Left lung (tissue), 4 donors: ENCODE measurements at regions not wholly inside any gene's neighbourhood (a gene's known extent, or its start where the extent isn't known, plus 50 kb on each side); places are given as distances from the start of the nearest gene placed in this dataset.

Experiments
- ATAC-seq: fragments of 200-7000 bp; cut with Tn5 transposase; one replicate; pipeline ENCODE4 v1.9.1; 2020; ENCODE audit warnings: moderate library complexity
- DNase-seq, 4 donors: peaks; one replicate each; pipeline ENCODE4 v3.0.0-alpha.2; 2013 to 2020
- H3K27ac ChIP-seq, 2 donors: fragments of 200-600 bp; sonication (generic) in 1 of 2; one replicate each; pipeline versions ENCODE4 v1.5.0 to v1.8.0; 2020 to 2021
- H3K27me3 ChIP-seq, 2 donors: fragments of 200-600 bp; sonication (generic) in 1 of 2; one replicate each; pipeline versions ENCODE4 v1.5.0 to v1.8.0; 2020 to 2021
- H3K36me3 ChIP-seq, 2 donors: fragments of 200-600 bp; sonication (generic) in 1 of 2; one replicate each; pipeline versions ENCODE4 v1.5.0 to v1.8.0; 2020 to 2021
- H3K4me1 ChIP-seq, 2 donors: fragments of 200-600 bp; one replicate each; pipeline ENCODE4 v1.8.0; 2021
- H3K4me3 ChIP-seq, 2 donors: fragments of 200-600 bp; sonication (generic) in 1 of 2; one replicate each; pipeline versions ENCODE4 v1.5.0 to v1.8.0; 2020 to 2021; ENCODE audit warnings: mild to moderate bottlenecking in 1 of 2
- H3K9me3 ChIP-seq, 2 donors: fragments of 200-600 bp; sonication (generic) in 1 of 2; one replicate each; pipeline versions ENCODE4 v1.5.0 to v1.8.0; 2020 to 2021
- intact Hi-C, 2 donors: fragments of 100-400 bp; cut with DNase I; formaldehyde crosslinking; loops; one replicate each; pipeline versions ENCODE4 v1.11.2 to v1.14.2; 2022
- TF ChIP-seq, protein P1 (sequence below), 2 donors: fragments of 200-600 bp; sonication (generic) in 1 of 2; IDR thresholded peaks; one replicate each; pipeline versions ENCODE4 v1.5.0 to v1.8.0; 2021; ENCODE audit warnings: antibody characterized with exemption in 2 of 2
- donor health status: DM: no; HTN: yes; CAD: no.
- donor health status: DM: no; HTN: no; CAD: no.

DNA sequence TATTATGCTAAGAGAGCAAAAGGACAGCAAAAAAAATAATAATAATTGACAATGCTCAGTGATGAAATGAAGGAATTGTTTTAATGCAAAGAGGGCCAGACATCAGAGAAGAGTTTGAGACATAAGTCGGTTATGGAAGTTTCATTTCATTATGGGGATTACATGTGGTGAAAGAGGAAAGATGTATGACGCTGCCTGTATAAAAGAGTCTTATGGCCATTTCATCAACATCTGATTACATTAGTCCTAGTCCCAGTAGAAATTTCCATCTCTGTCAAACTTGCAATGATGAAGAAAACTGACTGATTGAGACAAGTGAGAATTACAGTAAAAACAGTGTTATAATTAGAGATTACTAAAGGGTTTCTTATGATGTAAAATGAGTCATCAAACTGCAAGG lies 900.6 kb upstream of the CDH9 start:
- intact Hi-C loops: no loop called here
- no peaks in the 10 kb centered on the region for H3K27me3 ChIP-seq
- TF ChIP-seq, protein P1, sequence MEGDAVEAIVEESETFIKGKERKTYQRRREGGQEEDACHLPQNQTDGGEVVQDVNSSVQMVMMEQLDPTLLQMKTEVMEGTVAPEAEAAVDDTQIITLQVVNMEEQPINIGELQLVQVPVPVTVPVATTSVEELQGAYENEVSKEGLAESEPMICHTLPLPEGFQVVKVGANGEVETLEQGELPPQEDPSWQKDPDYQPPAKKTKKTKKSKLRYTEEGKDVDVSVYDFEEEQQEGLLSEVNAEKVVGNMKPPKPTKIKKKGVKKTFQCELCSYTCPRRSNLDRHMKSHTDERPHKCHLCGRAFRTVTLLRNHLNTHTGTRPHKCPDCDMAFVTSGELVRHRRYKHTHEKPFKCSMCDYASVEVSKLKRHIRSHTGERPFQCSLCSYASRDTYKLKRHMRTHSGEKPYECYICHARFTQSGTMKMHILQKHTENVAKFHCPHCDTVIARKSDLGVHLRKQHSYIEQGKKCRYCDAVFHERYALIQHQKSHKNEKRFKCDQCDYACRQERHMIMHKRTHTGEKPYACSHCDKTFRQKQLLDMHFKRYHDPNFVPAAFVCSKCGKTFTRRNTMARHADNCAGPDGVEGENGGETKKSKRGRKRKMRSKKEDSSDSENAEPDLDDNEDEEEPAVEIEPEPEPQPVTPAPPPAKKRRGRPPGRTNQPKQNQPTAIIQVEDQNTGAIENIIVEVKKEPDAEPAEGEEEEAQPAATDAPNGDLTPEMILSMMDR (IDR thresholded peaks at IDR 0.05): no peak
- H3K4me1 ChIP-seq: no peaks in the 10 kb centered on the region
- ATAC-seq: no peak
- no peaks in the 10 kb centered on the region for H3K36me3 ChIP-seq
- no peaks in the 10 kb centered on the region for H3K9me3 ChIP-seq
- DNase-seq: no peak
- H3K27ac ChIP-seq: no peak overlapping the region
- no peak overlapping the region for H3K4me3 ChIP-seq

DNA sequence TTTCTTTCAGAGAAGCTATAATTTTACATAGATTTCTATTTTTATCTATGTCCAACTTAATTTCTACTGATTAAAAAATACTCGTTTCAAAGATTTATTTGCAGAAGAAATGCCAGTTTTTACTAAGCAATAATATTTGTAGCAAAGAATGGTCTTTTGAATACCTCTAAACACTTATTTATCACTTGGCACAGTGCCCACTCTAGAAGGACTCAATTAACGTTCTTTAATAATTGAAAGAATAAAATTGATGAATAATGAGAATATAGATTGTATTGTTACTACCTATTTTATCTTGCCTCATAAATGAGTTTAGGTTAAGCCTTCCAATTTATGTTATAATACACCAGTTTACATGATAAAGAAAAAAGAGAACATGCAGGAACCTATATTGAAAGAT lies 889.7 kb upstream of the CDH9 start:
- Histone ChIP-seq H3K9me3 (no peaks in the 10 kb centered on the region), H3K36me3 (no peaks in the 10 kb centered on the region), H3K27me3 (no peaks in the 10 kb centered on the region), H3K4me3 (no peak overlapping the region), H3K27ac (no peak overlapping the region), H3K4me1 (no peaks in the 10 kb centered on the region)
- intact Hi-C loops: no loop called here
- DNase-seq: no peak
- no peak for ATAC-seq
- TF ChIP-seq, protein P1 (IDR thresholded peaks at IDR 0.05): no peak

DNA sequence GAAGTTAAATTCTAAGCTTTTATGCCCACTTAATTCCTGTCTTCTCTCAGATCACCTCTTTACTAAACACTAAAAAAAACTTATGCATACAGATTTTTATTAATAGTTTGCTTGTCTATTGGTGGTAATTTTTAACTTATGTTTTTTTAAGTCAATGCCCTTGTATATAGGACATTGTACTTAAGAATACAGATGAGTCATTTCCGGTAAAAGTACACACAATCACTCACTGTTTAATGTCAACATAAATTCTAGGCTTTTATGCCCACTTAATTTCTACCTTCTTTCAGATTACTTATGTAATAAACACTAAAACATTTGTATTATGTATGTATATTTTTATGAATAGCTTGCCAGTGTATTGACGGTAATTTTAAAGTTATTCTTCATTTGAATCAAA lies 872.8 kb upstream of the CDH9 start:
- ATAC-seq (no peak), DNase-seq (no peak)
- no peaks in the 10 kb centered on the region for H3K36me3 ChIP-seq
- no peak overlapping the region for H3K4me3 ChIP-seq
- intact Hi-C loops: no loop called here
- H3K27me3 ChIP-seq: no peaks in the 10 kb centered on the region
- H3K4me1 ChIP-seq: no peaks in the 10 kb centered on the region
- H3K9me3 ChIP-seq: peaks cover 0 to 4% of the 10 kb centered on the region in 2 donors
- TF ChIP-seq, protein P1 (IDR thresholded peaks at IDR 0.05): no peak
- no peak overlapping the region for H3K27ac ChIP-seq

DNA sequence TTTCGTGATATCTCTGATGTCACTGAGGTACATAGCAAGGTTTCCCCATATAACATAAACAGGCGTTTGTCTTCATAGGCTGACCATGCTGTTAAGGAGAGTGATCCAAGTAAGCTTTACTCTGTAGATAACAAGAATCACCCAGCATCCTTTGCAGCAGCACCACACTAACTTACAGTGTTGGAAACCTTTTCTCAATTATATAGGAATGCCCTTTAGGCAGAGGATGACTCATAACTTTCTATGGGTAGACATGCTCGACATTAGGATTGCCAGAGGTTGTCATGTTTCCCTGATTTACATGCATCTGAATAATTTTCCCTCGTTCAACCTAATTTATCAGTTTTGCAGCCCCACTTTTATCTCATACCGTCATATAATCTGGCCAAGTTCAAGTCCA lies 870.0 kb upstream of the CDH9 start:
- ATAC-seq (no peak), DNase-seq (no peak)
- H3K27me3 ChIP-seq: no peaks in the 10 kb centered on the region
- no peak overlapping the region for H3K4me3 ChIP-seq
- TF ChIP-seq, protein P1 (IDR thresholded peaks at IDR 0.05): no peak
- H3K9me3 ChIP-seq: peaks cover 0 to 2% of the 10 kb centered on the region in 2 donors
- intact Hi-C loops: no loop called here
- no peaks in the 10 kb centered on the region for H3K36me3 ChIP-seq
- no peak overlapping the region for H3K27ac ChIP-seq
- H3K4me1 ChIP-seq: no peaks in the 10 kb centered on the region

DNA sequence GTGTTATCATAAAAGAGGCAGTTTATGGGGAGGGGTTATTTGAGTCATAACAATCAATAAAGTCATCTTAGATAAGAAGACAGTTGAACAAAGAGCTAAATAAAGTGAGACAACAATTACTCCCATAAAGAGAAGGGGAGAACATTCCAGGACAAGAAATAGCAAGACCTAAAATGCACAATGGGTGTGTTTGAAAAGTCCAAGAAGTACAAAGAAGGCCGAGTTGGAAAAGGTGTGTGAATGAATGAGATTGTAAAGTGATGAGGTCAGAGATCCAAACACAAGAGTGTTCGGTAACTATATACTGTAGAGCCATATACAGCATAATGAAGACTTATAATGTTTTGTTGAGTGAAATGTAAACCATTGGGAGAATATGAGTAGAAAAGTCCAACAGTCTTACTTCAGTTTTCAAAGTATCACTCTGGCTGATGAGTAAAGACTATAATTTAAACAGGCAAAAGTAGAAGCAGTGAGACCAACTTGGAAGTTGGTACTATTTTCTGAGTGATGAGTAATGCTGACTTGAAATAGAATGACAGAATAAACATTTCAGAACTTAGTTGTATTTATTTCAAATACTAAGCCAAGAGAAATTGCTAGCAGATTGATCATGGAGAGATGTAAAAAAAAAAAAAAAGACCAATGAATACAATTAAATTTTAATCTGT lies 868.7 kb upstream of the CDH9 start:
- no peak overlapping the region for H3K27ac ChIP-seq
- peaks cover 0 to 2% of the 10 kb centered on the region in 2 donors for H3K9me3 ChIP-seq
- H3K4me1 ChIP-seq: no peaks in the 10 kb centered on the region
- DNase-seq (no peak), ATAC-seq (no peak)
- no peak overlapping the region for H3K4me3 ChIP-seq
- TF ChIP-seq, protein P1 (IDR thresholded peaks at IDR 0.05): no peak
- intact Hi-C loops: no loop called here
- no peaks in the 10 kb centered on the region for H3K27me3 ChIP-seq
- no peaks in the 10 kb centered on the region for H3K36me3 ChIP-seq
